HUDEP-2 (cell line): ENCODE measurements at regions not wholly inside any gene's neighbourhood (a gene's known extent, or its start where the extent isn't known, plus 50 kb on each side); places are given as distances from the start of the nearest gene placed in this dataset.
"Not testable (repeated sequence)": the region's sequence is repeated elsewhere in the genome, so short reads cannot be mapped to it uniquely, and the experiment has no call there.

Source experiments
- DNase-seq, 76 experiments: peaks; one replicate each; lab custom pipeline; 2025; ENCODE audit not compliant: unreplicated experiment in 76 of 76; lab: John Stamatoyannopoulos, UW

DNA sequence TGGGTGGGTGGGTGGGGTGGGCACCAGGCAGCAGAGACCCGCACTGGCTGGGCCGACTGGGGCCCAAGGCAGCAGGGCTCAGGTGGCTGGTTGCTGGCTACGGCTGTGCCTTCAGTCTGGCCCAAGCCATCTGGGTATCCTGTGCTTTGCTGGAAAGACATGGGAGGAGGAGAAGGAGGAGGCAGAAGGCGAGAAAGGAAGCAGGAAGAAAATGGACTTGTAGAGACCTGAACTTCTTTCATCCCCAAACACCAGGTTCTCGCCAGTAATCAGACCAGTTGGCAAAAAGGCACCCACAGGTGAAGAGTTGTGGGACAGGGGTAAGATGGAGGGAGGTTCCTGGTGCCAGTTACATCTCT is 78.8 kb downstream of the IGLL1 start:
- DNase-seq: no peak

DNA sequence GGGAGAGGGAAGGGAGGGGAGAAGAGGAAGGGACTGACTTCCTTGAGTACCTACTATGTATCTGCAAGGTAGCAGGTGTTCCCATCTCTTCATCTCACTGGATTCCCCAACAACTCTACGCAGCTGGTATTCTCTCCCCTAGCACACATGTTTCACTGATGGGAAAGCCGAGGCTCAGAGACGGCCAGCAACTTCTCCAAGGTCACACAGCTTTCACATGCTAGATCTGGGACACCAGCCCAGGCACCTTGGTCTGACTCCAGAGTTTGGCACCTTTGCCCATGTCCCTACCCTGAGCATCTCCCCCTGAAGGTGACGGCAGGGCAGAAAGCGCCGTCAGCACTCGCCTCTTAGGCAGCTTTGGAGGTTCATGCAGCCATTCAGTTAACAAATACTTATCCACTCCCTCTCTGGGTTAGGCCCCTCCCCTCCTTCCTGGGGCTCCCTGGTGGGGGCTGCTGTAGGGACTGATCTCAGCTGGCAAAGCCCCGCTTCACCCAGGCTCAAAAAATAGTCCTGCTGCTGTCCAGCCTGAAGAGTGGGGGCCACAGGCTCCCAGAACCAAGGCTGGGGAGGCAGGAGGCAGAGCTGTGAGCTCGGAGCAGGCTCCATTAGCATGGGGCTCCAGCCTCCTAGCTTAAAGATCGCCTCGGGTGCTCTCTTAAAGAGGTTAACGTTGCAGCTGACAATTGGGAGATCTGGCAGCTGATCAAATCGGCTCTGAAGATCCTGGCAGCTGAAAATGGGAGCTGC is 79.4 kb downstream of the IGLL1 start:
- DNase-seq: no peak

DNA sequence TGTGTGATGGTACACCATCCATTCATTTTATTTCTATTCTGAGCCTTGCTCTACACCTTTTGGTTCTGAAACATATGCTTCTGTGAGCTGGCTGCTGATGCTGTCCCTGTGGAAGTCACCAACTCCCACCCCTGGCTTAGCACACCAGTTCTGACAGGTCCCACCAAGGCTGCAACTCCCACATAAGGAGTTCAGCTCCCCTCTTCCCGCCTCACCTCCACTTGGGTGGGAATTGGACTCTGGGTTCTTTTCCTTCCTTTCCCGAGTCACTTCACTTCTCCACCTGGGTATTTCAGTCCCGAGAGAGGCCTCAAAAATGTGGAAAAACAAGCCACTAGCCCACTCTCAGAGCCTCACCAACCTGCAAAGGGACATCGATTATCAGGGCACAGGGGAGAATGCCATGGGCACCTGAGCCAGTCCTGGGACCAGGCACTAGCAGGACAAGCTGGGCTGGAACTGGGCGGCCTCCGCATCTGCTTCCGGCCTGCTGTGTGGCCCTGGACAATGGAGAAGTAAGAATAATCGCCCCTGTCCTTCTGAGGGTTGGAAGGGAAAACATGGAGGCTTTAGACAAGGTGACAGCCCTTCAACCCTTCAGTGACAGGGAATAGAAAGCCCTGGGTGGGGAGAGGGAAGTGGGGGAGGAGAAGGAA is 80.1 kb downstream of the IGLL1 start:
- no peak for DNase-seq

DNA sequence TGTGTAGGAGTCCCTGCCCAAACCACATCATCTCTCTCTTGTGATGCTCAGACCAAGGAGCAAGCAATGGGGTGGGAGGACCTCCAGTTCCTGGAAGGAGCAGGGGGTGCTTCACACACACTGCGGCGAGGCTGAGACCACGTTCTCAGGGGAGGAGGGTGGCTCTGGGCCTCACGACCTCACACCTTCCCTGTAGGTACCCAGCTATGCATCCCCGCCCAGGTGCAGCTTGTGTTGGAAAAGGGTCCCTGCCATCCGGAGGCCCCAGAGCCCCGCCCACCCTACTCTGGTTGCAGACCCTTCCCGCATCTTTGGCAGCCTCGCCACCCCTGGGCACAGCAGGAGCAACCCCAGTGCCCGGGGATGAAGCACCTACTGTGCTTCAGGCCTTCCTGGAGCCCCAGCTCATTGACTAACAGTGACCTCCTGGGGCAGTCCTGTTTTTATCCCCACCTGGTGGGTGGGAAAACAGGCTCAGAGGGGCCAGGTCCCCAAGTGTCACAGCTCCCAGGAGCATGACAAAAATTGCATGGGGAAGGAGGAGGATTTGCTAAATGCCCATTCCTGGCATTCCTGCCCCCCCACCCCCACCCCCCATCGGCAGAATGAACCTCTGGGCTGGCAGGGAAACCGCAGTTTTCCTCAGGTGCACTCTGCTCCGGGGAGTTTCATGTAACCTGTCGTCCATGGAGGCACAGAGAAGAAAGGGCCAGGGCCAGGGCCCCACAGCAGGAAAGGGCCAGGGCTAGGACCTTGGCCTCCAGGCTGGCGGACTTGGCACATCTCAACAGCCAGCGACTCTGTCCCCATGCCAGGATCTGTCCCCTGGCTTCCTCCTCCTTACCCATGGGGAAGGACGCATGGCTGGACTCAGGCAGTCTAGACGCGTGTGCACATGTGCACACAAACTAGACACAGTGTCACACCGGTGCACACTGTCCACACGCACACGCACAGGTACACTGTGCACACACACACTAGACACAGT is 81.0 kb downstream of the IGLL1 start:
- no peak for DNase-seq

DNA sequence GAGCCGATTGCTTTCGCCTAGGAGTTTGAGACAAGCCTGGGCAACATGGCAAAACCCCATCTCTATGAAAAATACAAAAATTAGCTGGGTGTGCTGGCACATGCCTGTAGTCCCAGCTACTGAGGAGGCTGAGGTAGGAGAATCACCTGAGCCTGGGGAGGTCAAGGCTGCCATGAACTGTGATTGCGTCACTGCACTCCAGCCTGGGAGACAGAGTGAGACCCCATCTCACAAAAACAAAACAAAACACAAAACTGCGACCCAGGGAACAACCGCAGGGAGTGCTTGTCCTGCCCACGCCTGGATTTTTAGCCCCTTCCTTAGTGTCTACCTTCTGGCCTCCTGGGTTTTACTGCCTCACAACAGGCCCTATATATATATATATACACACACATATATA is 82.2 kb downstream of the IGLL1 start:
- DNase-seq: not testable (repeated sequence)

GRCh38 chr22:23497016-23497885 is 82.8 kb downstream of the IGLL1 start:
- DNase-seq: no peak

GRCh38 chr22:23496445-23496833 is 83.7 kb downstream of the IGLL1 start:
- DNase-seq: no peak

- no peak for DNase-seq
These were observed 84.3 kb downstream of the IGLL1 start for GRCh38 chr22:23495614-23496444.

DNA sequence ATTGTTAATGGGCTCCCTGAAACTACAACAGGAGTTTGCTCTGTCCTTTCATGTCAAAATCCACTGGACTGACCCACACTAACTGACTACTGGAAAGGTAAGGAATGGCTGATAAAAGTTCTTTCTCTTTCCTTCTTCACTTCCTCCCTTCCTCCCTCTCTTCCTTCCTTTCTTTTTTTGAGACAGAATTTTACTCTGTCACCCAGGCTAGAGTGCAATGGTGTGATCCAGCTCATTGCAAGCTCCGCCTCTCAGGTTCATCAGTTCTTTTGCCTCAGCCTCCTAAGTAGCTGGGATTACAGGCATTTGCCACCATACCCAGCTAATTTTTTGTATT is 85.2 kb downstream of the IGLL1 start:
- DNase-seq: no peak

- DNase-seq: no peak
These were observed 94.6 kb downstream of the IGLL1 start for GRCh38 chr22:23485490-23485889.

- DNase-seq: no peak
These were observed 95.4 kb downstream of the IGLL1 start for GRCh38 chr22:23484651-23485050.

DNA sequence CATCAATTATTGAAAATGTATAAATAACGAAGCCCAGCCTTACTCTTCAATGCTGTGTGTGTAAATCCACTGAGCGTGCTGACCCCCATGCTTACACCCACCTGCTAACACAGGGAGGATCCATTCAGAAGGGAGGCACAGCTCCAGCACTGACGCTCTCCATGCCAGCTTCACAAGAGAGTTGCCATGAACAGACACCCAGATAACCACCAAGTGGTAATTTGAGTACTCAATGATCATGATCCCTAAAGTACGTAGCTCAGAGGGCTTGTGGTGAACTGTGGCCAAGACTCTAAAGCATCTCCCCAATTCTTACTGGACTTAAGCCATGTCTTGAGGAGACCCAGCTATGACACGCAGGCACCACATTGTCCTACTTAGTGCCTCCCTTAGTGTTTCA is 98.7 kb downstream of the IGLL1 start:
- DNase-seq: no peak

DNA sequence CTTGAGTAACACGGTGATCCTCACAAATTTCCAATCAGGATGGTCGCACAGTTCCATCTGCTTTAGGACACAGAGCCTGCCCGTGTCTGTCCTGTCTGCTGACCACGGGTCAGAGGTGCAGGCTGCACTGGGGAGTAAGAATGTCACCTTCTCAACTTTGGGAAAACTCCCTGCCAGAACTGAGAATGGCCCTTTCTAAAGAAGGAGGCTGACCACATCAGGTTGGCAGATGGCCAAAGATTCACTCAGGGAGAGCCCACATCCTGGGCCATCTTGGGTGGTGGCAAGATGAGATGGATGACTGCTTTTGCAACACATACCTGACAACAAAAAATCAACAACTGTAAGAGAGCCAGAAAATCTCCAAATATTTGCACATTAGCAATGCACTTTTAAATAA is 101.9 kb downstream of the IGLL1 start:
- peak in 1 of 76 experiments; percentile 3 for DNase-seq

GRCh38 chr22:23474531-23474930 is 105.6 kb downstream of the IGLL1 start:
- DNase-seq: not testable (repeated sequence)

DNA sequence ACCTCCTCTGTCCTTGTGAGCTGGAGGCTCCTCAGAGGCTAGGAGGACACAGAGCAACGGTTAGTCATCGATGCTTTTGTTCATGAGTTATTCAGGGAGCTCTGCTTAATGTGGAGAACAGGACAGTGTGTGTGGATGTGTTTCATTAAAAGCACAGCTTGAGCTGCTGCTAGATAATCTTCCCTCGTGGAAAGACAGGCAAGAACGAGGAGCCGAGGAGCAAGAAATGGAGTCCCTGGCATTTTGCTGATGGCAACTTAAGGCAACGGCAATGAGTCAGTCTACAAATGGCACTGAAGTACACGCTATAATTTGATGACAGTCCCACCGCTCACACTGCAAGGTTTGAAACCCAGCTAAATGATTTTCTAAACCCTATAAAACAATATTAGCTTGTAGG is 106.2 kb downstream of the IGLL1 start:
- DNase-seq: no peak

- not testable (repeated sequence) for DNase-seq
These were observed 107.7 kb downstream of the IGLL1 start for GRCh38 chr22:23472376-23472775.

- no peak for DNase-seq
These were observed 108.4 kb downstream of the IGLL1 start for GRCh38 chr22:23471698-23472097.

GRCh38 chr22:23470811-23471389 is 109.2 kb downstream of the IGLL1 start:
- no peak for DNase-seq

DNA sequence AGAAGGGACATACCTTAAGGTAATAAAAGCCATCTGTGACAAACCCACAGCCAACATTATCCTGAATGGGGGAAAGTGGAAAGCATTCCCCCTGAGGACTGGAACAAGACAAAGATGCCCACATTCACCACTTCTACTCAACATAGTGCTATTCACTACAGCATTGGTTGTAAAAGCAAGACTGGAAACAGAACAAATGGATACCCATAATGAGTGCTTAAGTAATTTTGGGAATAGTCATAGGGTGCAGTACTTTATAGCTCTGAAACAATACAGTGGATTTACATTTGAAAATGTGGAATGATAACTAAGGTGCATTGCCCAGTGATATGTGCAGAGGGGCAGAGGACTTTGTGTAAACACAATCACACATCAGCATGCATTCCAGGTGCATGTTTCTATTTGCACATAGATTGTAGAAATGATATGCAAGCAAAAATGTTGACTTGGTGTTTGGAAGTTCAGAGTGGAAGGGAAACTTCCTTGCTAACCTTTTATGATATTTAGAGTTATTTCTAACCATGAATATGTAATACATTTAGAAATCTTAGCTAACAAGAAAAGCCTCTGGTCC is 112.3 kb downstream of the IGLL1 start:
- DNase-seq: no peak
